ENCODE measurements at regions not wholly inside any gene's neighbourhood (a gene's known extent, or its start where the extent isn't known, plus 50 kb on each side); places are given as distances from the start of the nearest gene placed in this dataset.

- TF ChIP-seq CTCF (IDR thresholded peaks at IDR 0.05) (no peak), POLR2A (IDR thresholded peaks at IDR 0.05) (no peak)
Observed at GRCh38 chr5:115384587-115385375, 88.3 kb upstream of the CCDC112 start.
